ENCODE measurements at regions not wholly inside any gene's neighbourhood (a gene's known extent, or its start where the extent isn't known, plus 50 kb on each side); places are given as distances from the start of the nearest gene placed in this dataset.

GRCh38 chr19:31211088-31211487 lies 138.1 kb downstream of the TSHZ3 start:
- Histone ChIP-seq H3K27me3 (no peaks in the 10 kb centered on the region), H3K27ac (no peak overlapping the region), H3K9me3 (replicated peaks in 1 of 3) (no peaks in the 10 kb centered on the region), H3K4me1 (replicated peaks in 1 of 2) (no peaks in the 10 kb centered on the region), H3K36me3 (replicated peaks in 1 of 2) (no peaks in the 10 kb centered on the region), H3K4me3 (no peak overlapping the region)
- TF ChIP-seq CTCF (IDR thresholded peaks at IDR 0.05), result no peak
- intact Hi-C loops (cut with DNase I), result no loop called here
- WGBS, 4 donors, result 67 to 89% (median 85%) methylated on average over 3 of the region's 3 CpGs
- no peak for DNase-seq

GRCh38 chr19:31205887-31206518 lies 143.2 kb downstream of the TSHZ3 start:
- intact Hi-C loops (cut with DNase I), result no loop called here
- no peaks in the 10 kb centered on the region for H3K36me3 ChIP-seq (replicated peaks in 1 of 2)
- no peak for TF ChIP-seq CTCF (IDR thresholded peaks at IDR 0.05)
- TF ChIP-seq POLR2A (IDR thresholded peaks at IDR 0.05), result no peak
- H3K9me3 ChIP-seq (replicated peaks in 1 of 3), result no peaks in the 10 kb centered on the region
- H3K27me3 ChIP-seq, result no peaks in the 10 kb centered on the region
- H3K27ac ChIP-seq, result no peak overlapping the region
- H3K4me3 ChIP-seq, result no peak overlapping the region
- H3K4me1 ChIP-seq (replicated peaks in 1 of 2), result no peaks in the 10 kb centered on the region
- 81 to 91% (median 86%) methylated on average over 2 of the region's 2 CpGs for WGBS, 4 donors
- no peak for DNase-seq

- no peak for DNase-seq
- 66 to 77% (median 67%) methylated on average over 1 of the region's 1 CpG for WGBS, 4 donors
- Histone ChIP-seq H3K27ac (no peak overlapping the region), H3K4me3 (no peak overlapping the region), H3K9me3 (replicated peaks in 1 of 3) (no peaks in the 10 kb centered on the region), H3K4me1 (replicated peaks in 1 of 2) (no peaks in the 10 kb centered on the region), H3K36me3 (replicated peaks in 1 of 2) (no peaks in the 10 kb centered on the region), H3K27me3 (no peaks in the 10 kb centered on the region)
- TF ChIP-seq CTCF (IDR thresholded peaks at IDR 0.05) (no peak), POLR2A (IDR thresholded peaks at IDR 0.05) (no peak)
- intact Hi-C loops (cut with DNase I), result no loop called here
Observed at GRCh38 chr19:31204115-31204514, 145.1 kb downstream of the TSHZ3 start.

GRCh38 chr19:31185261-31185660 lies 164.0 kb downstream of the TSHZ3 start:
- intact Hi-C loops (cut with DNase I), result no loop called here
- 81 to 95% (median 85%) methylated on average over 2 of the region's 2 CpGs for WGBS, 4 donors
- H3K27me3 ChIP-seq, result no peaks in the 10 kb centered on the region
- no peak for TF ChIP-seq POLR2A (IDR thresholded peaks at IDR 0.05)
- no peak for TF ChIP-seq CTCF (IDR thresholded peaks at IDR 0.05)
- H3K9me3 ChIP-seq (replicated peaks in 1 of 3), result peaks cover 0 to 5% (median 0%) of the 10 kb centered on the region in 3 donors
- no peaks in the 10 kb centered on the region for H3K4me1 ChIP-seq (replicated peaks in 1 of 2)
- H3K36me3 ChIP-seq (replicated peaks in 1 of 2), result no peaks in the 10 kb centered on the region
- no peak overlapping the region for H3K4me3 ChIP-seq
- DNase-seq, result no peak
- no peak overlapping the region for H3K27ac ChIP-seq

Data from adrenal gland (tissue), 9 donors.